ENCODE measurements at regions not wholly inside any gene's neighbourhood (a gene's known extent, or its start where the extent isn't known, plus 50 kb on each side); places are given as distances from the start of the nearest gene placed in this dataset.

- no peak for ATAC-seq
- CTCF ChIA-PET: no interaction called here
- H3K27ac Mint-ChIP-seq: no peak overlapping the region
Measured at GRCh38 chr3:161600173-161600572, 103.6 kb downstream of the OTOL1 start.

DNA sequence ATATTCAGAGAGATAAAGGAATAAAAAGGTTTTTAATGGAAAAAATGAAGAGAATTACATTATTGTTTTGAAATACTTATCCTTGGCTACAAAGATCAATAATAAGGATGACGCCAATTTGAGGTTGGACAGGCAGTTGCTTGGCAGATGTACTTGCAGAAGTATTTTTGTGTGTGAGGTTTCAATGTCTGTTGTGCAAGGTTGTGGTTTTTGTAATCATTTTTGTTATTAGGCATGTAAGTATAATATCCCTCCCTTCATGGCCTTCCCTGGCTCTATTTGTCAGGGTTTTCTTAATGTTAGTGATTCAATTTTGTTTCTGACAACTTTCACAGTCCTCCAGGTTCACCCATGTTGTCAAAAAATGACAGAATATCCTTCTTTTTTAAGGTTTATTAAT lies 105.9 kb downstream of the OTOL1 start:
- H3K4me1 Mint-ChIP-seq: peaks cover 28% of the 10 kb centered on the region
- H3K4me3 Mint-ChIP-seq: no peak overlapping the region
- DNase-seq (ENCODE audit: low spot score): no peak
- H3K36me3 Mint-ChIP-seq: no peaks in the 10 kb centered on the region; the same call in 1 of the 2 replicates
- TF ChIP-seq TP53 (CRISPR knock-in tag; IDR thresholded peaks at IDR 0.05) (no peak), NR2C2 (CRISPR knock-in tag; IDR thresholded peaks at IDR 0.05) (no peak), AFF4 (CRISPR knock-in tag; IDR thresholded peaks at IDR 0.05; ENCODE audit: borderline replicate concordance) (no peak), CREM (CRISPR knock-in tag; IDR thresholded peaks at IDR 0.05) (no peak), AR (CRISPR knock-in tag; IDR thresholded peaks at IDR 0.05) (no peak), TEAD1 (CRISPR knock-in tag; IDR thresholded peaks at IDR 0.05) (no peak), GABPB1 (CRISPR knock-in tag; IDR thresholded peaks at IDR 0.05) (no peak), NFATC4 (CRISPR knock-in tag; IDR thresholded peaks at IDR 0.05) (no peak)
- TF ChIP-seq, protein P1, sequence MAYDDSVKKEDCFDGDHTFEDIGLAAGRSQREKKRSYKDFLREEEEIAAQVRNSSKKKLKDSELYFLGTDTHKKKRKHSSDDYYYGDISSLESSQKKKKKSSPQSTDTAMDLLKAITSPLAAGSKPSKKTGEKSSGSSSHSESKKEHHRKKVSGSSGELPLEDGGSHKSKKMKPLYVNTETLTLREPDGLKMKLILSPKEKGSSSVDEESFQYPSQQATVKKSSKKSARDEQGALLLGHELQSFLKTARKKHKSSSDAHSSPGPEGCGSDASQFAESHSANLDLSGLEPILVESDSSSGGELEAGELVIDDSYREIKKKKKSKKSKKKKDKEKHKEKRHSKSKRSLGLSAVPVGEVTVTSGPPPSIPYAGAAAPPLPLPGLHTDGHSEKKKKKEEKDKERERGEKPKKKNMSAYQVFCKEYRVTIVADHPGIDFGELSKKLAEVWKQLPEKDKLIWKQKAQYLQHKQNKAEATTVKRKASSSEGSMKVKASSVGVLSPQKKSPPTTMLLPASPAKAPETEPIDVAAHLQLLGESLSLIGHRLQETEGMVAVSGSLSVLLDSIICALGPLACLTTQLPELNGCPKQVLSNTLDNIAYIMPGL (CRISPR knock-in tag; IDR thresholded peaks at IDR 0.05): no peak
- ATAC-seq: no peak
- no peak overlapping the region for H3K27ac Mint-ChIP-seq
- no peaks in the 10 kb centered on the region for H3K27me3 Mint-ChIP-seq (ENCODE audit: low read depth)
- POLR2A ChIA-PET: no interaction called here
- H3K9me3 Mint-ChIP-seq: no peaks in the 10 kb centered on the region
- CTCF ChIA-PET: no interaction called here

More at GRCh38 chr3:161600173-161600572, 103.6 kb downstream of the OTOL1 start:
- TF ChIP-seq ZNF423 (CRISPR knock-in tag; IDR thresholded peaks at IDR 0.05): no peak
- no peak for TF ChIP-seq ZNF671 (CRISPR knock-in tag; IDR thresholded peaks at IDR 0.05)
- TF ChIP-seq, protein P2, sequence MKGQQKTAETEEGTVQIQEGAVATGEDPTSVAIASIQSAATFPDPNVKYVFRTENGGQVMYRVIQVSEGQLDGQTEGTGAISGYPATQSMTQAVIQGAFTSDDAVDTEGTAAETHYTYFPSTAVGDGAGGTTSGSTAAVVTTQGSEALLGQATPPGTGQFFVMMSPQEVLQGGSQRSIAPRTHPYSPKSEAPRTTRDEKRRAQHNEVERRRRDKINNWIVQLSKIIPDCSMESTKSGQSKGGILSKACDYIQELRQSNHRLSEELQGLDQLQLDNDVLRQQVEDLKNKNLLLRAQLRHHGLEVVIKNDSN (CRISPR knock-in tag; IDR thresholded peaks at IDR 0.05): no peak
- no peak for TF ChIP-seq SMAD4 (CRISPR knock-in tag; IDR thresholded peaks at IDR 0.05)
- no peak for TF ChIP-seq ZNF396 (CRISPR knock-in tag; IDR thresholded peaks at IDR 0.05; ENCODE audit: borderline replicate concordance)
- TF ChIP-seq GTF2I (CRISPR knock-in tag; conservative IDR thresholded peaks at IDR 0.05): no peak
- no peak for TF ChIP-seq TP53 (CRISPR knock-in tag; IDR thresholded peaks at IDR 0.05)
- no peak for TF ChIP-seq ZNF138 (CRISPR knock-in tag; conservative IDR thresholded peaks at IDR 0.05)
- TF ChIP-seq, protein P3, sequence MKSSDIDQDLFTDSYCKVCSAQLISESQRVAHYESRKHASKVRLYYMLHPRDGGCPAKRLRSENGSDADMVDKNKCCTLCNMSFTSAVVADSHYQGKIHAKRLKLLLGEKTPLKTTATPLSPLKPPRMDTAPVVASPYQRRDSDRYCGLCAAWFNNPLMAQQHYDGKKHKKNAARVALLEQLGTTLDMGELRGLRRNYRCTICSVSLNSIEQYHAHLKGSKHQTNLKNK (CRISPR knock-in tag; IDR thresholded peaks at IDR 0.05): no peak
- no peak for TF ChIP-seq NR2C2 (CRISPR knock-in tag; IDR thresholded peaks at IDR 0.05)
- TF ChIP-seq ZNF317 (CRISPR knock-in tag; IDR thresholded peaks at IDR 0.05; ENCODE audit: borderline replicate concordance, low read depth): no peak
- no peak for TF ChIP-seq SP1 (CRISPR knock-in tag; conservative IDR thresholded peaks at IDR 0.05)
- TF ChIP-seq, protein P4, sequence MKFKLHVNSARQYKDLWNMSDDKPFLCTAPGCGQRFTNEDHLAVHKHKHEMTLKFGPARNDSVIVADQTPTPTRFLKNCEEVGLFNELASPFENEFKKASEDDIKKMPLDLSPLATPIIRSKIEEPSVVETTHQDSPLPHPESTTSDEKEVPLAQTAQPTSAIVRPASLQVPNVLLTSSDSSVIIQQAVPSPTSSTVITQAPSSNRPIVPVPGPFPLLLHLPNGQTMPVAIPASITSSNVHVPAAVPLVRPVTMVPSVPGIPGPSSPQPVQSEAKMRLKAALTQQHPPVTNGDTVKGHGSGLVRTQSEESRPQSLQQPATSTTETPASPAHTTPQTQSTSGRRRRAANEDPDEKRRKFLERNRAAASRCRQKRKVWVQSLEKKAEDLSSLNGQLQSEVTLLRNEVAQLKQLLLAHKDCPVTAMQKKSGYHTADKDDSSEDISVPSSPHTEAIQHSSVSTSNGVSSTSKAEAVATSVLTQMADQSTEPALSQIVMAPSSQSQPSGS (CRISPR knock-in tag; IDR thresholded peaks at IDR 0.05; ENCODE audit: borderline replicate concordance, low read depth): no peak
- TF ChIP-seq ZSCAN18 (CRISPR knock-in tag; IDR thresholded peaks at IDR 0.05): no peak
- TF ChIP-seq, protein P5, sequence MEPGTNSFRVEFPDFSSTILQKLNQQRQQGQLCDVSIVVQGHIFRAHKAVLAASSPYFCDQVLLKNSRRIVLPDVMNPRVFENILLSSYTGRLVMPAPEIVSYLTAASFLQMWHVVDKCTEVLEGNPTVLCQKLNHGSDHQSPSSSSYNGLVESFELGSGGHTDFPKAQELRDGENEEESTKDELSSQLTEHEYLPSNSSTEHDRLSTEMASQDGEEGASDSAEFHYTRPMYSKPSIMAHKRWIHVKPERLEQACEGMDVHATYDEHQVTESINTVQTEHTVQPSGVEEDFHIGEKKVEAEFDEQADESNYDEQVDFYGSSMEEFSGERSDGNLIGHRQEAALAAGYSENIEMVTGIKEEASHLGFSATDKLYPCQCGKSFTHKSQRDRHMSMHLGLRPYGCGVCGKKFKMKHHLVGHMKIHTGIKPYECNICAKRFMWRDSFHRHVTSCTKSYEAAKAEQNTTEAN (CRISPR knock-in tag; IDR thresholded peaks at IDR 0.05): no peak
- TF ChIP-seq CBFB (CRISPR knock-in tag; IDR thresholded peaks at IDR 0.05; ENCODE audit: low read depth): no peak
- Mint-ChIP-seq H3K9me3 (no peaks in the 10 kb centered on the region), H3K4me3 (no peak overlapping the region), H3K36me3 (no peaks in the 10 kb centered on the region; the same call in 1 of the 2 replicates), H3K27me3 (ENCODE audit: low read depth) (no peaks in the 10 kb centered on the region), H3K4me1 (peaks cover 28% of the 10 kb centered on the region)
- POLR2A ChIA-PET: no interaction called here
- no peak for DNase-seq (ENCODE audit: low spot score)

Data from WTC11 (cell line).